Erythroblast (primary cell): ENCODE measurements at regions not wholly inside any gene's neighbourhood (a gene's known extent, or its start where the extent isn't known, plus 50 kb on each side); places are given as distances from the start of the nearest gene placed in this dataset.
"Not testable (repeated sequence)": the region's sequence is repeated elsewhere in the genome, so short reads cannot be mapped to it uniquely, and the experiment has no call there.

Experiments
- GATA1 ChIP-seq: IDR thresholded peaks from 2 replicates; pipeline ENCODE4 v1.6.1; 2011; ENCODE audit warnings: low read depth, mild to moderate bottlenecking, control low read depth, low read length, moderate library complexity
- POLR2A ChIP-seq: IDR thresholded peaks from 2 replicates; pipeline ENCODE4 v1.6.1; 2011; ENCODE audit warnings: mild to moderate bottlenecking, low read length

- TF ChIP-seq GATA1, POLR2A: not testable (repeated sequence)
Measured at GRCh38 chr1:206380163-206380790, 90.0 kb upstream of the IKBKE start.
